ENCODE measurements at regions not wholly inside any gene's neighbourhood (a gene's known extent, or its start where the extent isn't known, plus 50 kb on each side); places are given as distances from the start of the nearest gene placed in this dataset.

GRCh38 chr9:742104-742503 is 99.4 kb upstream of the DMRT1 start:
- ATAC-seq (no peak), DNase-seq (no peak)
- Histone ChIP-seq H3K4me1 (ENCODE audit: control insufficient read depth, insufficient read depth, low read length) (peaks cover 19% of the 10 kb centered on the region), H3K9me3 (ENCODE audit: control insufficient read depth, low read length) (no peaks in the 10 kb centered on the region), H3K4me3 (ENCODE audit: low read length) (no peak overlapping the region), H3K27ac (ENCODE audit: low read length) (peak overlapping the region; percentile 1), H3K27me3 (ENCODE audit: control insufficient read depth, insufficient read depth) (no peaks in the 10 kb centered on the region)
- 93% methylated on average over 16 of the region's 16 CpGs for WGBS
- intact Hi-C loops (cut with DNase I) = no loop called here

- Histone ChIP-seq H3K4me3 (ENCODE audit: low read length) (no peak overlapping the region), H3K9me3 (ENCODE audit: control insufficient read depth, low read length) (no peaks in the 10 kb centered on the region), H3K27ac (ENCODE audit: low read length) (peak overlapping the region; percentile 74), H3K4me1 (ENCODE audit: control insufficient read depth, insufficient read depth, low read length) (peaks cover 16% of the 10 kb centered on the region), H3K27me3 (ENCODE audit: control insufficient read depth, insufficient read depth) (no peaks in the 10 kb centered on the region)
- ATAC-seq (no peak), DNase-seq (no peak)
- WGBS = 75% methylated on average over 8 of the region's 8 CpGs
- intact Hi-C loops (cut with DNase I) = no loop called here
Measured at GRCh38 chr9:742914-743589, 98.4 kb upstream of the DMRT1 start.

GRCh38 chr9:744046-744712 is 97.3 kb upstream of the DMRT1 start:
- H3K9me3 ChIP-seq (ENCODE audit: control insufficient read depth, low read length) = no peaks in the 10 kb centered on the region
- DNase-seq (no peak), ATAC-seq (no peak)
- H3K4me3 ChIP-seq (ENCODE audit: low read length) = no peak overlapping the region
- intact Hi-C loops (cut with DNase I) = no loop called here
- no peaks in the 10 kb centered on the region for H3K27me3 ChIP-seq (ENCODE audit: control insufficient read depth, insufficient read depth)
- H3K4me1 ChIP-seq (ENCODE audit: control insufficient read depth, insufficient read depth, low read length) = peaks cover 11% of the 10 kb centered on the region
- WGBS = 80% methylated on average over 9 of the region's 9 CpGs
- peak overlapping the region; percentile 90 for H3K27ac ChIP-seq (ENCODE audit: low read length)

GRCh38 chr9:744790-745484 is 96.6 kb upstream of the DMRT1 start:
- intact Hi-C loops (cut with DNase I) = no loop called here
- H3K4me1 ChIP-seq (ENCODE audit: control insufficient read depth, insufficient read depth, low read length) = peaks cover 11% of the 10 kb centered on the region
- WGBS = 36% methylated on average over 7 of the region's 7 CpGs

GRCh38 chr9:745761-746380 is 95.6 kb upstream of the DMRT1 start:
- no peak for ATAC-seq
- H3K9me3 ChIP-seq (ENCODE audit: control insufficient read depth, low read length) = no peaks in the 10 kb centered on the region
- H3K4me1 ChIP-seq (ENCODE audit: control insufficient read depth, insufficient read depth, low read length) = peaks cover 11% of the 10 kb centered on the region
- 88% methylated on average over 16 of the region's 16 CpGs for WGBS
- H3K27ac ChIP-seq (ENCODE audit: low read length) = no peak overlapping the region
- intact Hi-C loops (cut with DNase I) = no loop called here
- H3K27me3 ChIP-seq (ENCODE audit: control insufficient read depth, insufficient read depth) = no peaks in the 10 kb centered on the region
- H3K4me3 ChIP-seq (ENCODE audit: low read length) = no peak overlapping the region
- DNase-seq = no peak

More at GRCh38 chr9:744790-745484, 96.6 kb upstream of the DMRT1 start:
- peak; percentile 87 to 93 for ATAC-seq
- H3K27me3 ChIP-seq (ENCODE audit: control insufficient read depth, insufficient read depth) = no peaks in the 10 kb centered on the region
- no peak overlapping the region for H3K4me3 ChIP-seq (ENCODE audit: low read length)
- DNase-seq = peak; percentile 70 to 89 (median 86)
- H3K27ac ChIP-seq (ENCODE audit: low read length) = peak overlapping the region; percentile 90
- no peaks in the 10 kb centered on the region for H3K9me3 ChIP-seq (ENCODE audit: control insufficient read depth, low read length)

- Histone ChIP-seq H3K9me3 (ENCODE audit: control insufficient read depth, low read length) (no peaks in the 10 kb centered on the region), H3K4me1 (ENCODE audit: control insufficient read depth, insufficient read depth, low read length) (peaks cover 18% of the 10 kb centered on the region), H3K27ac (ENCODE audit: low read length) (no peak overlapping the region), H3K4me3 (ENCODE audit: low read length) (no peak overlapping the region), H3K27me3 (ENCODE audit: control insufficient read depth, insufficient read depth) (no peaks in the 10 kb centered on the region)
- intact Hi-C loops (cut with DNase I) = no loop called here
- DNase-seq (no peak), ATAC-seq (no peak)
- WGBS = 94% methylated on average over 7 of the region's 7 CpGs
Measured at GRCh38 chr9:746661-747434, 94.6 kb upstream of the DMRT1 start.

GRCh38 chr9:747567-747966 is 93.9 kb upstream of the DMRT1 start:
- intact Hi-C loops (cut with DNase I) = no loop called here
- Histone ChIP-seq H3K27me3 (ENCODE audit: control insufficient read depth, insufficient read depth) (no peaks in the 10 kb centered on the region), H3K4me1 (ENCODE audit: control insufficient read depth, insufficient read depth, low read length) (peaks cover 19% of the 10 kb centered on the region), H3K9me3 (ENCODE audit: control insufficient read depth, low read length) (no peaks in the 10 kb centered on the region), H3K4me3 (ENCODE audit: low read length) (no peak overlapping the region), H3K27ac (ENCODE audit: low read length) (no peak overlapping the region)
- no peak for DNase-seq
- WGBS = 94% methylated on average over 1 of the region's 1 CpG
- ATAC-seq = no peak

GRCh38 chr9:748861-749497 is 92.5 kb upstream of the DMRT1 start:
- Histone ChIP-seq H3K4me3 (ENCODE audit: low read length) (no peak overlapping the region), H3K27me3 (ENCODE audit: control insufficient read depth, insufficient read depth) (no peaks in the 10 kb centered on the region), H3K27ac (ENCODE audit: low read length) (peak overlapping the region; percentile 37), H3K4me1 (ENCODE audit: control insufficient read depth, insufficient read depth, low read length) (peaks cover 16% of the 10 kb centered on the region), H3K9me3 (ENCODE audit: control insufficient read depth, low read length) (no peaks in the 10 kb centered on the region)
- intact Hi-C loops (cut with DNase I) = no loop called here
- 90% methylated on average over 10 of the region's 10 CpGs for WGBS
- ATAC-seq = no peak
- DNase-seq = no peak

- H3K4me3 ChIP-seq (ENCODE audit: low read length) = no peak overlapping the region
- DNase-seq (no peak), ATAC-seq (no peak)
- H3K4me1 ChIP-seq (ENCODE audit: control insufficient read depth, insufficient read depth, low read length) = peaks cover 13% of the 10 kb centered on the region
- no peaks in the 10 kb centered on the region for H3K27me3 ChIP-seq (ENCODE audit: control insufficient read depth, insufficient read depth)
- 56% methylated on average over 5 of the region's 5 CpGs for WGBS
- H3K27ac ChIP-seq (ENCODE audit: low read length) = no peak overlapping the region
- intact Hi-C loops (cut with DNase I) = loop anchor here in 1 of 4 donors (10.0 kb wide), 1 partner anchor 55 kb away; no protein-coding TSS in a partner anchor
- H3K9me3 ChIP-seq (ENCODE audit: control insufficient read depth, low read length) = no peaks in the 10 kb centered on the region
Measured at GRCh38 chr9:749716-750115, 91.8 kb upstream of the DMRT1 start.

- intact Hi-C loops (cut with DNase I) = loop anchor here in 1 of 4 donors (10.0 kb wide), 1 partner anchor 56 kb away; no protein-coding TSS in a partner anchor
- ATAC-seq = no peak
- WGBS = 72% methylated on average over 7 of the region's 7 CpGs
Measured at GRCh38 chr9:750249-750967, 91.1 kb upstream of the DMRT1 start.

More at GRCh38 chr9:750249-750967, 91.1 kb upstream of the DMRT1 start:
- Histone ChIP-seq H3K4me1 (ENCODE audit: control insufficient read depth, insufficient read depth, low read length) (peaks cover 9% of the 10 kb centered on the region), H3K9me3 (ENCODE audit: control insufficient read depth, low read length) (no peaks in the 10 kb centered on the region), H3K27ac (ENCODE audit: low read length) (peak overlapping the region; percentile 57), H3K4me3 (ENCODE audit: low read length) (no peak overlapping the region), H3K27me3 (ENCODE audit: control insufficient read depth, insufficient read depth) (no peaks in the 10 kb centered on the region)
- no peak for DNase-seq

All from right cardiac atrium (tissue), 5 donors.